Thymus (tissue), 11 donors: ENCODE measurements at regions not wholly inside any gene's neighbourhood (a gene's known extent, or its start where the extent isn't known, plus 50 kb on each side); places are given as distances from the start of the nearest gene placed in this dataset.
A peak's percentile ranks its signal among the peaks of the same experiment; 100 is the strongest.

Experiments
- DNase-seq, 9 donors: peaks; one replicate each; pipeline ENCODE4 v3.0.0-alpha.2; 2013; ENCODE audit warnings: low spot score in 9 of 9, low read depth in 6 of 9, missing footprints in 1 of 9
- H3K27ac ChIP-seq, 2 donors: one replicate each; pipeline ENCODE4 v1.5.1; 2013; ENCODE audit warnings: control low read depth in 1 of 2, low read depth in 1 of 2, low read length in 1 of 2, mild to moderate bottlenecking in 1 of 2, moderate library complexity in 1 of 2
- H3K27me3 ChIP-seq, 2 donors: one replicate each; pipeline ENCODE4 v1.5.1; 2013; ENCODE audit warnings: low read length in 1 of 2; ENCODE audit not compliant: control insufficient read depth in 2 of 2, insufficient read depth in 1 of 2
- H3K36me3 ChIP-seq, 2 donors: one replicate each; pipeline ENCODE4 v1.5.1; 2013; ENCODE audit warnings: low read length in 1 of 2, mild to moderate bottlenecking in 1 of 2, moderate library complexity in 1 of 2; ENCODE audit not compliant: control insufficient read depth in 2 of 2, insufficient read depth in 2 of 2
- H3K4me1 ChIP-seq, 2 donors: one replicate each; pipeline ENCODE4 v1.5.1; 2013; ENCODE audit warnings: low read length in 2 of 2; ENCODE audit not compliant: control insufficient read depth in 2 of 2, insufficient read depth in 2 of 2
- H3K4me3 ChIP-seq, 2 donors: one replicate each; pipeline ENCODE4 v1.5.1; 2013; ENCODE audit warnings: low read length in 2 of 2, control low read depth in 1 of 2, mild to moderate bottlenecking in 1 of 2
- H3K9me3 ChIP-seq, 2 donors: one replicate each; pipeline ENCODE4 v1.5.1; 2013; ENCODE audit warnings: low read length in 1 of 2, mild to moderate bottlenecking in 1 of 2; ENCODE audit not compliant: control insufficient read depth in 2 of 2, insufficient read depth in 1 of 2
- WGBS: extraction: QIAGEN DNeasy Blood & Tissue Kit; methylation state at CpG from one replicate; pipeline ENCODE4 v1.1.7; 2013; 5-methylcytosine and 5-hydroxymethylcytosine counted together
- donor health status: healthy.

DNA sequence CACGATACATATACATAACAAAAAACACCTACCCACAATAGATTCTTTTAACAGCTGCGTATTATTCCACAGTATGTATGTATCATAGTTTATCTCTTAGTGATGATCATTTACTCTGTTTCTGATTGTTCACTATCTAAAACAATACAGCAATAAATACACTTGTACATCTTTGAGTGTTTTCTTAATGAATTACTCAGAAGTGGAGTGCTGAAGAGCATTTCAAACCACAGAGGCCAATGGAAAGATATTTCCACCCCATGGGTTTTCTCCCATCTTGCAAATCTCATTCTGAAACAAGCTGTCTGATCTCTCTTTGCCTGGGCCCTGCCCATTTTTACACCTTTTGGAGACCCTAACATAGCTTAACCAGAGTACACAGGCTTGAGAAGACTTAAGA lies 113.8 kb upstream of the KLF7 start:
- H3K27ac ChIP-seq: no peak overlapping the region
- DNase-seq: no peak
- H3K4me1 ChIP-seq: peaks cover 2 to 10% of the 10 kb centered on the region in 2 donors
- H3K9me3 ChIP-seq: no peaks in the 10 kb centered on the region
- no peaks in the 10 kb centered on the region for H3K36me3 ChIP-seq
- over 99% methylated on average over 2 of the region's 2 CpGs for WGBS
- H3K4me3 ChIP-seq: no peak overlapping the region
- H3K27me3 ChIP-seq: no peaks in the 10 kb centered on the region

- WGBS: 98% methylated on average over 6 of the region's 6 CpGs
- Histone ChIP-seq H3K4me3 (no peak overlapping the region), H3K4me1 (peaks cover 18 to 26% of the 10 kb centered on the region in 2 donors), H3K27ac (no peak overlapping the region), H3K36me3 (no peaks in the 10 kb centered on the region), H3K9me3 (no peaks in the 10 kb centered on the region), H3K27me3 (no peaks in the 10 kb centered on the region)
- DNase-seq: no peak
These were observed 115.7 kb upstream of the KLF7 start for GRCh38 chr2:207281436-207281835.

DNA sequence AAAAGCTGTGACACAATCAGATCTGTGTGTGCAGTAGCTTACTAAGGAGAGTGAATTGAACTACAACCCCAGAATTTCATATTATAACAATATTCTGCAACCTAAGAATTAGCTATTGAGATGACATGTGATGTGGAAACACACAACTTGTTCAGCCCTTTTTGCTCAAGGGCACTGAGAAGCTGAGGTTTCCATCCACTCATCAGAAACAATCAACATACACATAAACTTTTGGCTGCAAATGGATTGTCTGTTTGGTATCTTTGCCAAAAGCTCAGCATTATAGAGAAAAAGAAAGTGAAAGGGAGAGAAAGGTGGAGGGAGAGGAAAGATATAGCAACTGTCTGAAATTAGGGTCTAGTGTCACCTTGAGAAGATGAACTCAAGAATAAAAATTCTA lies 117.2 kb upstream of the KLF7 start:
- no peak overlapping the region for H3K4me3 ChIP-seq
- peaks cover 18 to 26% of the 10 kb centered on the region in 2 donors for H3K4me1 ChIP-seq
- H3K36me3 ChIP-seq: no peaks in the 10 kb centered on the region
- peak overlapping the region in 1 of 2 donors; percentile 20 for H3K27ac ChIP-seq
- no peaks in the 10 kb centered on the region for H3K9me3 ChIP-seq
- peak in 1 of 9 donors; percentile 38 for DNase-seq
- H3K27me3 ChIP-seq: no peaks in the 10 kb centered on the region

GRCh38 chr2:207283356-207283755 lies 117.6 kb upstream of the KLF7 start:
- 13% methylated on average over 1 of the region's 1 CpG for WGBS
- DNase-seq: peak in 2 of 9 donors; percentile 2 to 39
- H3K9me3 ChIP-seq: no peaks in the 10 kb centered on the region
- H3K27me3 ChIP-seq: no peaks in the 10 kb centered on the region
- no peaks in the 10 kb centered on the region for H3K36me3 ChIP-seq
- peaks cover 18 to 26% of the 10 kb centered on the region in 2 donors for H3K4me1 ChIP-seq
- no peak overlapping the region for H3K4me3 ChIP-seq
- H3K27ac ChIP-seq: peak overlapping the region in 1 of 2 donors; percentile 20

GRCh38 chr2:207284556-207285472 lies 119.1 kb upstream of the KLF7 start:
- Histone ChIP-seq H3K27ac (no peak overlapping the region), H3K4me1 (peaks cover 18 to 26% of the 10 kb centered on the region in 2 donors), H3K27me3 (no peaks in the 10 kb centered on the region), H3K9me3 (no peaks in the 10 kb centered on the region), H3K36me3 (no peaks in the 10 kb centered on the region), H3K4me3 (no peak overlapping the region)
- DNase-seq: no peak
- 78% methylated on average over 5 of the region's 5 CpGs for WGBS

- WGBS: 24% methylated on average over 3 of the region's 3 CpGs
- Histone ChIP-seq H3K4me3 (no peak overlapping the region), H3K4me1 (peaks cover 18 to 26% of the 10 kb centered on the region in 2 donors), H3K36me3 (no peaks in the 10 kb centered on the region), H3K27me3 (no peaks in the 10 kb centered on the region), H3K27ac (no peak overlapping the region), H3K9me3 (no peaks in the 10 kb centered on the region)
- peak in 3 of 9 donors; percentile 28 to 54 (median 30) for DNase-seq
These were observed 119.7 kb upstream of the KLF7 start for GRCh38 chr2:207285473-207285815.

DNA sequence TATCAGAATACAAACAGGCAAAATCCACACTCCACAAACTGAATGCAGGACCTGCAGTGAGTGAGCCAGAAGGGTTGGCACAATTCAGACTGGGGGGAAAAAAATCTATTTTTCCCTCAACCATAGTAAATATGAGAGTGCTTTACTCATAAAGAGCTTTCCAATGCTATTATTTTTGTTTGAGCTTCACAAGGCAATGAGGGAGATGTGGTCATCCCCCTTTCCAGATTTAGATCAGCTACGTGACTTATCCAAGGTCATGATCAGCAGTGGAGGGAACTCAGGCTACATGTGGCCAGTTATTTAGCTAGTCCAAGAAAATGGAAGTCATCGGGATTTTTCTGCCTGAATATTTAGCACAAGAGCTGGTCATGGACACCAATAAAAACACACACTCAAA lies 120.4 kb upstream of the KLF7 start:
- Histone ChIP-seq H3K4me3 (no peak overlapping the region), H3K27ac (no peak overlapping the region), H3K36me3 (no peaks in the 10 kb centered on the region), H3K4me1 (peaks cover 18 to 26% of the 10 kb centered on the region in 2 donors), H3K27me3 (no peaks in the 10 kb centered on the region), H3K9me3 (no peaks in the 10 kb centered on the region)
- WGBS: 96% methylated on average over 2 of the region's 2 CpGs
- DNase-seq: no peak

DNA sequence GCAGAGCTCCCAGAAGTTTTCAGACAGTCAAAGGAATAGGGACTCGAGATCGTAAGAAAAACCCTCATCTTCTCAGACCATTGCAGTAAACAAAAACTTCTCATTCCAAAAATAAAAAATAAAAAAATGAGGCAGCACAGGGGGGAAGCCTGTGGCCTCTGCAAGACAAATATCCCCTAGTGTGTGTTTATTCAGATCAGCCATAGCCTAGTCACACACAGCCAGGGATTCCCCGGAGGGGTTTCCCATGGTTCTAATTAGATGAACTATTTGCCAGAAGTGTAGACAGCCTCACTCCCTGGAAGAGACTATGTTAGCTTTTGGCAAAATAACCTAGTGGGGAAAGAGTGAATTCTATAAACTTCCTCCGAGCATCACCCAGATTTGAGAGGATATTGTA lies 122.9 kb upstream of the KLF7 start:
- H3K36me3 ChIP-seq: no peaks in the 10 kb centered on the region
- DNase-seq: no peak
- no peak overlapping the region for H3K27ac ChIP-seq
- peaks cover 16 to 23% of the 10 kb centered on the region in 2 donors for H3K4me1 ChIP-seq
- H3K9me3 ChIP-seq: no peaks in the 10 kb centered on the region
- WGBS: 94% methylated on average over 4 of the region's 4 CpGs
- H3K4me3 ChIP-seq: no peak overlapping the region
- H3K27me3 ChIP-seq: no peaks in the 10 kb centered on the region

DNA sequence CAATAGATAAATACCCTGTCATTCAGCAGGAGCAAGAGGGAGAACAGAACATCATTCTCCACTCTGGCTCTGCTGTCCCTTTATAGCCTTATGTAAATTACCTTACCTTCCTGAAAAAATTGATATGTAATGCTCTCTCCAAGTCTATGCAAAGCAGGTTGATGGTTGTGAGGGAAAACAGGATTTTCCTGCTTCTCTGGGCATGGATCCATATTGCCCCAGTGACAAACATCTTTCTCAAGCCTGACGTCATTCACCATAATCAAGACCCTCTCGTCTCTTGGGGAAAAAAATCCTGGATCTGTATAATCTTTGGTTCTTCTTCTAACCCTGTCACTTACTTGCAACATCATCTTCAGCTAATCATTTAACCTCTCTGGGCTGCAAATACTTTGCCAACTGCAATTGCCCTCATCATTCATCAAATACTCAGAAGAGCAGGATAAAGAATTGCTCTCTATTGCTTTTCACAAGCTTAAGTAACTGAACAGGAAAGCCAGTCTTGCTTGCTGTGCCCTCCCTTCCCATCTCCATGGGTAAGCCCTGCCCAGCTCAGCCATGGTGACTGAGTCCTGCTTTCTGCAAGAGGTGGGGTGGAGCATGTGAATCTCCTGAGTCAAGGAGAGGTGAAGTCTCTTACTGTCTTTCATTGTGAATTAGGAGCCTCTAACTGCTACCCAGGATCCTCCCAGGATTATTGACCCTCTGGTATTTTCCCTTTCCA lies 123.7 kb upstream of the KLF7 start:
- WGBS: 95% methylated on average over 2 of the region's 2 CpGs
- H3K9me3 ChIP-seq: no peaks in the 10 kb centered on the region
- no peak overlapping the region for H3K4me3 ChIP-seq
- peaks cover 21 to 25% of the 10 kb centered on the region in 2 donors for H3K4me1 ChIP-seq
- no peak for DNase-seq
- no peaks in the 10 kb centered on the region for H3K36me3 ChIP-seq
- no peaks in the 10 kb centered on the region for H3K27me3 ChIP-seq
- no peak overlapping the region for H3K27ac ChIP-seq
